NT2/D1 (cell line): ENCODE measurements at regions not wholly inside any gene's neighbourhood (a gene's known extent, or its start where the extent isn't known, plus 50 kb on each side); places are given as distances from the start of the nearest gene placed in this dataset.

Source experiments
- SUZ12 ChIP-seq: IDR thresholded peaks from 2 replicates; pipeline ENCODE4 v1.6.1; 2011; ENCODE audit not compliant: insufficient read length, insufficient read depth; ENCODE audit errors: extremely low read depth
- ZNF274 ChIP-seq: IDR thresholded peaks from 2 replicates; pipeline ENCODE4 v1.6.1; 2011; ENCODE audit warnings: mild to moderate bottlenecking, low read depth, low read length

GRCh38 chr10:88157981-88158465 lies 294.6 kb downstream of the PTEN start:
- TF ChIP-seq SUZ12 (no peak), ZNF274 (no peak)
